HL-60 (cell line): ENCODE measurements at regions not wholly inside any gene's neighbourhood (a gene's known extent, or its start where the extent isn't known, plus 50 kb on each side); places are given as distances from the start of the nearest gene placed in this dataset.
"Not testable (repeated sequence)": the region's sequence is repeated elsewhere in the genome, so short reads cannot be mapped to it uniquely, and the experiment has no call there.

Source experiments
- DNase-seq, 2 experiments: peaks; one replicate each; pipeline ENCODE4 v3.0.0-alpha.2; 2010 to 2020; ENCODE audit warnings: low read depth in 1 of 2, low spot score in 1 of 2
- H3K27ac ChIP-seq: fragments of 250-450 bp; sonication (Bioruptor Pico); replicated peaks from 2 replicates; pipeline ENCODE4 v1.5.1; 2020; ENCODE audit warnings: mild to moderate bottlenecking, moderate library complexity
- H3K27me3 ChIP-seq: fragments of 250-450 bp; sonication (Bioruptor Pico); 2 replicates; pipeline ENCODE4 v1.5.1; 2021; ENCODE audit warnings: mild to moderate bottlenecking, moderate library complexity; ENCODE audit not compliant: insufficient read depth, poor library complexity, severe bottlenecking
- H3K4me3 ChIP-seq: replicated peaks from 2 replicates; pipeline ENCODE4 v1.5.1; 2011; ENCODE audit warnings: mild to moderate bottlenecking, control low read depth, low read length; ENCODE audit not compliant: insufficient read depth
- GABPA ChIP-seq: IDR thresholded peaks from 2 replicates; pipeline ENCODE4 v1.6.1; 2012; ENCODE audit warnings: low read depth
- POLR2AphosphoS5 ChIP-seq: IDR thresholded peaks from 2 replicates; pipeline ENCODE4 v1.6.1; 2012; ENCODE audit warnings: low read depth
- SPI1 ChIP-seq: IDR thresholded peaks from 2 replicates; pipeline ENCODE4 v1.6.1; 2012; ENCODE audit warnings: low read depth, mild to moderate bottlenecking, borderline replicate concordance
- TF ChIP-seq, protein P1 (sequence below): IDR thresholded peaks from one replicate; pipeline ENCODE4 v1.5.1; 2011; ENCODE audit warnings: low read length, control low read depth, inconsistent platforms; ENCODE audit not compliant: insufficient read depth
- TF ChIP-seq, protein P2 (sequence below): IDR thresholded peaks from 2 replicates; pipeline ENCODE4 v1.6.1; 2012; ENCODE audit warnings: low read depth; ENCODE audit not compliant: insufficient replicate concordance

DNA sequence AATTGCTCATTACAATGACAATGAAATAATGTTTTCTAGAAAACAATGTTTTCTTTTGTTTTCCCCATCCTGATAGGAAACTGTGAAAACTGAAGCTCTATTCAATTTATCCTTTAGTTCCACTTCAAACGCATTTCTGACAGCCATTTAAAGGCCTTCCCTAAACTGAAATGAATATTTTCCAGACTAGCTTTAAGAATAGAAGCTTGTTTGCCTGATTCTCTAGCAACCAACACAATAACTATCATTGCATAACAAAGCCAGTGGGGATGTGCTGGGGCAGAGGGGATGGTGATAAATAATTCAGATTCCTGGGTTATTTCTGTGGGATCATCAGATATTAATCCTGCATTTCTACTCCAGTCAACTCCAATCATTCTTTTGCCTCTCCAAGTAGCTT lies 427.1 kb downstream of the RND3 start:
- no peak overlapping the region for H3K27ac ChIP-seq
- DNase-seq, result no peak
- H3K27me3 ChIP-seq, result no peaks in the 10 kb centered on the region
- H3K4me3 ChIP-seq, result no peak overlapping the region
- TF ChIP-seq SPI1 (no peak), POLR2AphosphoS5 (no peak), GABPA (no peak)
- TF ChIP-seq, protein P1, sequence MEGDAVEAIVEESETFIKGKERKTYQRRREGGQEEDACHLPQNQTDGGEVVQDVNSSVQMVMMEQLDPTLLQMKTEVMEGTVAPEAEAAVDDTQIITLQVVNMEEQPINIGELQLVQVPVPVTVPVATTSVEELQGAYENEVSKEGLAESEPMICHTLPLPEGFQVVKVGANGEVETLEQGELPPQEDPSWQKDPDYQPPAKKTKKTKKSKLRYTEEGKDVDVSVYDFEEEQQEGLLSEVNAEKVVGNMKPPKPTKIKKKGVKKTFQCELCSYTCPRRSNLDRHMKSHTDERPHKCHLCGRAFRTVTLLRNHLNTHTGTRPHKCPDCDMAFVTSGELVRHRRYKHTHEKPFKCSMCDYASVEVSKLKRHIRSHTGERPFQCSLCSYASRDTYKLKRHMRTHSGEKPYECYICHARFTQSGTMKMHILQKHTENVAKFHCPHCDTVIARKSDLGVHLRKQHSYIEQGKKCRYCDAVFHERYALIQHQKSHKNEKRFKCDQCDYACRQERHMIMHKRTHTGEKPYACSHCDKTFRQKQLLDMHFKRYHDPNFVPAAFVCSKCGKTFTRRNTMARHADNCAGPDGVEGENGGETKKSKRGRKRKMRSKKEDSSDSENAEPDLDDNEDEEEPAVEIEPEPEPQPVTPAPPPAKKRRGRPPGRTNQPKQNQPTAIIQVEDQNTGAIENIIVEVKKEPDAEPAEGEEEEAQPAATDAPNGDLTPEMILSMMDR, result no peak
- TF ChIP-seq, protein P2, sequence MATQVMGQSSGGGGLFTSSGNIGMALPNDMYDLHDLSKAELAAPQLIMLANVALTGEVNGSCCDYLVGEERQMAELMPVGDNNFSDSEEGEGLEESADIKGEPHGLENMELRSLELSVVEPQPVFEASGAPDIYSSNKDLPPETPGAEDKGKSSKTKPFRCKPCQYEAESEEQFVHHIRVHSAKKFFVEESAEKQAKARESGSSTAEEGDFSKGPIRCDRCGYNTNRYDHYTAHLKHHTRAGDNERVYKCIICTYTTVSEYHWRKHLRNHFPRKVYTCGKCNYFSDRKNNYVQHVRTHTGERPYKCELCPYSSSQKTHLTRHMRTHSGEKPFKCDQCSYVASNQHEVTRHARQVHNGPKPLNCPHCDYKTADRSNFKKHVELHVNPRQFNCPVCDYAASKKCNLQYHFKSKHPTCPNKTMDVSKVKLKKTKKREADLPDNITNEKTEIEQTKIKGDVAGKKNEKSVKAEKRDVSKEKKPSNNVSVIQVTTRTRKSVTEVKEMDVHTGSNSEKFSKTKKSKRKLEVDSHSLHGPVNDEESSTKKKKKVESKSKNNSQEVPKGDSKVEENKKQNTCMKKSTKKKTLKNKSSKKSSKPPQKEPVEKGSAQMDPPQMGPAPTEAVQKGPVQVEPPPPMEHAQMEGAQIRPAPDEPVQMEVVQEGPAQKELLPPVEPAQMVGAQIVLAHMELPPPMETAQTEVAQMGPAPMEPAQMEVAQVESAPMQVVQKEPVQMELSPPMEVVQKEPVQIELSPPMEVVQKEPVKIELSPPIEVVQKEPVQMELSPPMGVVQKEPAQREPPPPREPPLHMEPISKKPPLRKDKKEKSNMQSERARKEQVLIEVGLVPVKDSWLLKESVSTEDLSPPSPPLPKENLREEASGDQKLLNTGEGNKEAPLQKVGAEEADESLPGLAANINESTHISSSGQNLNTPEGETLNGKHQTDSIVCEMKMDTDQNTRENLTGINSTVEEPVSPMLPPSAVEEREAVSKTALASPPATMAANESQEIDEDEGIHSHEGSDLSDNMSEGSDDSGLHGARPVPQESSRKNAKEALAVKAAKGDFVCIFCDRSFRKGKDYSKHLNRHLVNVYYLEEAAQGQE, result no peak

DNA sequence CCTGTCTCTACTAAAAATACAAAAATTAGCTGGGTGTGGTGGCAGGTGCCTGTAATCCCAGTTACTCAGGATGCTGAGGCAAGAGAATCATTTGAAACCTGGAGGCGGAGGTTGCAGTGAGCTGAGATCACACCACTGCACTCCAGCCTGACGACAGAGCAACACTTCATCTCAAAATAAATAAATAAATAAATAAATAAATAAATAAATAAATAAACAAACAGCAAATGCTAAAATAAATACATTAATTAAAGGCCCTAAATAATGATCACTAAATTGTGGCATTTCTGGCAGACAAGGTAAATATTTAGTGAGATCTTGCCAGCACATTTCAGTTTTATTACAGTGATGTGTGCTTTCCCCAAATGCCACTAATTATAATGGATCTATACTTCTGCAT lies 427.8 kb downstream of the RND3 start:
- H3K4me3 ChIP-seq, H3K27me3 ChIP-seq, DNase-seq, H3K27ac ChIP-seq: not testable (repeated sequence)

DNA sequence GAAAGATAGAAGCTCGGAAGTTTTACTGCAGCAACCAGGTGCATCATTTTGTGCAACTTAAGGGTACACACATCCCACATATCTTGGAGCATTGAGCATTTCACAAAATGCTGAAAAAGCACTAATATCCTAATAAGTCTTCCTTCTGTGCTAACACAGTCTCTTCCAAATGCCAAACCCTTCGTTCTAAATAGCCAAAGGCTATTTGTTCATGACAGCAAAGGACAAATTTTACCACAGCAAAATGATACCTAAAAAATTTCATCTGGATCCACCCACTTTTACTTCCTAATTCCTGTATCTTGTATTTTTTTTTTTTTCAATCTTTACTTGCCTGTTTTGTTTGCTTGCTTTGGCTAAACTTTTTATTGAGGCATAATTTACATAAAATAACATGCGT lies 435.0 kb downstream of the RND3 start:
- no peak for DNase-seq
- Histone ChIP-seq H3K4me3 (no peak overlapping the region), H3K27me3 (no peaks in the 10 kb centered on the region), H3K27ac (no peak overlapping the region)
- TF ChIP-seq SPI1 (no peak), GABPA (no peak), POLR2AphosphoS5 (no peak)
- TF ChIP-seq, protein P2, result no peak
- TF ChIP-seq, protein P1, result no peak

DNA sequence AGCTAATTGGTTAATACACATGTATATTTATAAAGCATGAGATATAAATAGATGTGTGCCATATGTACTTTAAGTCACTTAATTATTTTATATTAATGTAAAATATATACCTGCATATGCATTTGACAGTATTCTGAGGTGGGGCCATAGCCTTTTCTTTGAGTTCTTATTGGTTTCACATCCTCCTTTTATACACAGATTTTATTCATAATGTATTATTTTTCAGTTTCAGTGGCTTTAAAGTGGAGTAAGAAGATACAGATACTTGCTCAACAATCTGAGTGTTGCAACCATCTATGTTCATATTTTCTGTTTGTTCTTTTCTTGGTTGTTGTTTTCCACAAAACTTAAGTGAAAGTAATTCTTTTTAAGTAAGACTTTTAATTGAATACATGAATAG lies 436.5 kb downstream of the RND3 start:
- Histone ChIP-seq H3K4me3 (no peak overlapping the region), H3K27me3 (no peaks in the 10 kb centered on the region), H3K27ac (no peak overlapping the region)
- no peak for DNase-seq
- TF ChIP-seq, protein P1, result no peak
- TF ChIP-seq, protein P2, result no peak
- TF ChIP-seq SPI1 (no peak), GABPA (no peak), POLR2AphosphoS5 (no peak)
